Loucy (cell line): ENCODE measurements at regions not wholly inside any gene's neighbourhood (a gene's known extent, or its start where the extent isn't known, plus 50 kb on each side); places are given as distances from the start of the nearest gene placed in this dataset.

ENCODE experiments used
- H2AFZ ChIP-seq: fragments of 200-600 bp; sonication (generic); 2 replicates; pipeline ENCODE4 v1.6.0; 2016; ENCODE audit warnings: antibody characterized with exemption, mild to moderate bottlenecking, low read length, moderate library complexity
- H3F3A ChIP-seq: fragments of 200-600 bp; 2 replicates; pipeline ENCODE4 v1.6.0; 2016; ENCODE audit warnings: antibody characterized with exemption, low read depth, mild to moderate bottlenecking
- H3K27me3 ChIP-seq: fragments of 200-600 bp; sonication (generic); 2 replicates; pipeline ENCODE4 v1.6.1; 2014; ENCODE audit warnings: low read length, mild to moderate bottlenecking; ENCODE audit not compliant: insufficient read depth, poor library complexity, severe bottlenecking
- H3K36me3 ChIP-seq: fragments of 200-600 bp; sonication (generic); 2 replicates; pipeline ENCODE4 v1.6.1; 2016; ENCODE audit warnings: low read length; ENCODE audit not compliant: insufficient read depth
- H3K4me1 ChIP-seq: fragments of 200-600 bp; sonication (generic); 2 replicates; pipeline ENCODE4 v1.5.1; 2014; ENCODE audit warnings: low read length, mild to moderate bottlenecking; ENCODE audit not compliant: insufficient read depth, poor library complexity, severe bottlenecking
- H3K4me2 ChIP-seq: fragments of 200-600 bp; sonication (generic); 2 replicates; pipeline ENCODE4 v1.6.0; 2014; ENCODE audit warnings: antibody characterized with exemption, low read length, low read depth, mild to moderate bottlenecking; ENCODE audit not compliant: poor library complexity, severe bottlenecking
- H3K4me3 ChIP-seq: fragments of 200-600 bp; sonication (generic); 2 replicates; pipeline ENCODE4 v1.5.1; 2014; ENCODE audit warnings: low read length, mild to moderate bottlenecking, mixed read lengths; ENCODE audit not compliant: poor library complexity, severe bottlenecking
- H3K79me2 ChIP-seq: fragments of 200-600 bp; sonication (generic); 2 replicates; pipeline ENCODE4 v1.6.1; 2014; ENCODE audit warnings: low read length; ENCODE audit not compliant: insufficient read depth
- H3K9ac ChIP-seq: fragments of 200-600 bp; sonication (generic); 2 replicates; pipeline ENCODE4 v1.6.0; 2014; ENCODE audit warnings: mild to moderate bottlenecking, low read depth, low read length, moderate library complexity; ENCODE audit not compliant: poor library complexity, severe bottlenecking
- H3K9me2 ChIP-seq: fragments of 200-600 bp; sonication (generic); replicated peaks from 2 replicates; pipeline ENCODE4 v1.6.1; 2016; ENCODE audit warnings: low read depth, low read length, mixed read lengths
- H3K9me3 ChIP-seq: fragments of 200-600 bp; sonication (generic); 2 replicates; pipeline ENCODE4 v1.6.1; 2014; ENCODE audit warnings: mild to moderate bottlenecking, antibody characterized with exemption, low read length, low read depth; ENCODE audit not compliant: insufficient read depth
- H4K20me1 ChIP-seq: fragments of 200-600 bp; sonication (generic); 2 replicates; pipeline ENCODE4 v1.6.0; 2014; ENCODE audit warnings: antibody characterized with exemption, low read length, mild to moderate bottlenecking; ENCODE audit not compliant: insufficient read depth, poor library complexity, severe bottlenecking
- EZH2phosphoT487 ChIP-seq: fragments of 200-600 bp; IDR thresholded peaks from 2 replicates; pipeline ENCODE4 v1.6.1; 2018; ENCODE audit warnings: antibody characterized with exemption, mild to moderate bottlenecking, moderate library complexity, borderline replicate concordance
- TF ChIP-seq, protein P1 (sequence below): fragments of 200-600 bp; sonication (generic); conservative IDR thresholded peaks from 2 replicates; pipeline ENCODE4 v1.5.1; 2014; ENCODE audit warnings: mild to moderate bottlenecking, antibody characterized with exemption, low read length

DNA sequence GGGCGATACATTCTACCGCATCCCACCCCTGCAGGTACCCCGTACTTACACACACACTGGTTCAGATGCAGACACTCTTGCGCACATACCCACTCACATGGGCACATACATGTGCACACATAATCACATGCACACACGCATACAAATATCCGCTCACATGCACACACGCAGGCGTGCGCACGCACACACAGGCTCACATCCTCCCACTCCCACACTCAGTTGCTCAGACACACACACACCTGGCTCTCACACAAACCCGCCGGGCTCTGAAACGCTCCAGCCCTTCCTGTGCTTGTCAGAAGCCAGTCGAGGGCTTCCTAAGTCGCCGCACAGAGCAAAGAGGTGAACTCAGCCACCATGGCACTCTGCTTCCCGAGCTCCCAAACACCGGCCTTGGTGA lies 164.5 kb downstream of the CRYBB2 start:
- Histone ChIP-seq H3K4me2 (peak overlapping the region; percentile 13), H2AFZ (no peak overlapping the region), H3K4me3 (no peak overlapping the region), H3K27me3 (no peaks in the 10 kb centered on the region), H3K9ac (peak overlapping the region; percentile 15), H3K79me2 (peaks cover 99% of the 10 kb centered on the region), H3K4me1 (peaks cover 47% of the 10 kb centered on the region), H3K9me2 (no peaks in the 10 kb centered on the region), H4K20me1 (peaks cover 73% of the 10 kb centered on the region), H3K9me3 (no peaks in the 10 kb centered on the region), H3K36me3 (peaks cover 35% of the 10 kb centered on the region; the same call in 1 of the 2 replicates), H3F3A (no peaks in the 10 kb centered on the region)
- TF ChIP-seq, protein P1, sequence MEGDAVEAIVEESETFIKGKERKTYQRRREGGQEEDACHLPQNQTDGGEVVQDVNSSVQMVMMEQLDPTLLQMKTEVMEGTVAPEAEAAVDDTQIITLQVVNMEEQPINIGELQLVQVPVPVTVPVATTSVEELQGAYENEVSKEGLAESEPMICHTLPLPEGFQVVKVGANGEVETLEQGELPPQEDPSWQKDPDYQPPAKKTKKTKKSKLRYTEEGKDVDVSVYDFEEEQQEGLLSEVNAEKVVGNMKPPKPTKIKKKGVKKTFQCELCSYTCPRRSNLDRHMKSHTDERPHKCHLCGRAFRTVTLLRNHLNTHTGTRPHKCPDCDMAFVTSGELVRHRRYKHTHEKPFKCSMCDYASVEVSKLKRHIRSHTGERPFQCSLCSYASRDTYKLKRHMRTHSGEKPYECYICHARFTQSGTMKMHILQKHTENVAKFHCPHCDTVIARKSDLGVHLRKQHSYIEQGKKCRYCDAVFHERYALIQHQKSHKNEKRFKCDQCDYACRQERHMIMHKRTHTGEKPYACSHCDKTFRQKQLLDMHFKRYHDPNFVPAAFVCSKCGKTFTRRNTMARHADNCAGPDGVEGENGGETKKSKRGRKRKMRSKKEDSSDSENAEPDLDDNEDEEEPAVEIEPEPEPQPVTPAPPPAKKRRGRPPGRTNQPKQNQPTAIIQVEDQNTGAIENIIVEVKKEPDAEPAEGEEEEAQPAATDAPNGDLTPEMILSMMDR = no peak
- TF ChIP-seq EZH2phosphoT487 = no peak

DNA sequence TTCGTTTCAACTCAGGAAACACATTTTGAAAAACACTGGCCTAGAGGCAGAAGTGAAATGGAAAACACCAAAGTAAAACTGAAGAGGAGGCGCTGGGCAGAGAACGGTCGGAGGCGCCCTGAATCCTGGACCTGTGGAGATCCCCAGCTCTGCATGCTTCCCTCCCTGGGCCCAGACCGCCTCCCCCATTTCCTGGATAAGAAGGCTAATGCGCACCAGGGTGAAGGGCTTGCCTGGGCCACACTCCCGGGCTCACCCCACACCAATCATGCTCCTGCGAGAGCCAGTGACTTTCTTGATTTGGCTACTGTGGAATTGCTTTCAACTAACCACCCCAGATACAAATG lies 167.1 kb downstream of the CRYBB2 start:
- peak overlapping the region; percentile 42 for H3K9ac ChIP-seq

DNA sequence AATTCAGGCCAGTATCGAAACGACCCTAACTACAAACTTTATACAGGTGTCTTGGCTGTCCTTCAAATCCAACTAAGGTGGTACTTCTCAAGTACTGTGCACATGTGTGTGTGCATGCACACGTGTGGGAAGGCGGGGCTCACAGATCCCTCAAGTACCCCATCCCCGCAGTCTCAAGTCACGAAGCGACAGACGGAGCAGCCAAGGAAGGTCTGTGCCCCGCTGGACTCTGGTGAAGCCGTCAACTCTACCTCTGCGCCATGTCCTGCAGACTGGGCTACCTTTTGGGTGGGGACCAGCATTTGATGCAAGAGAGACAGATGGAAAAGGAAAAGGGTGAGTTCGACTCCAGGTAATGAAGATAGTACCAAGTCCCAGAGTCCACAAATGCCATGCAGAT lies 169.0 kb downstream of the CRYBB2 start:
- Histone ChIP-seq H3K9ac (peak overlapping the region; percentile 42), H3F3A (peaks cover 3% of the 10 kb centered on the region), H3K4me1 (peaks cover 88% of the 10 kb centered on the region), H3K9me3 (no peaks in the 10 kb centered on the region), H3K36me3 (peaks cover 7% of the 10 kb centered on the region; the same call in 1 of the 2 replicates), H3K79me2 (peaks cover 98% of the 10 kb centered on the region), H3K4me2 (peak overlapping the region; percentile 87), H3K4me3 (peak overlapping the region; percentile 38), H2AFZ (no peak overlapping the region), H4K20me1 (peaks cover 89% of the 10 kb centered on the region), H3K27me3 (no peaks in the 10 kb centered on the region), H3K9me2 (no peaks in the 10 kb centered on the region)
- TF ChIP-seq EZH2phosphoT487 = no peak
- TF ChIP-seq, protein P1 = no peak

More for the DNA sequence above, 167.1 kb downstream of the CRYBB2 start:
- Histone ChIP-seq H3K4me1 (peaks cover 72% of the 10 kb centered on the region), H3K27me3 (no peaks in the 10 kb centered on the region), H3K9me3 (no peaks in the 10 kb centered on the region), H3F3A (peaks cover 3% of the 10 kb centered on the region), H3K36me3 (peaks cover 9% of the 10 kb centered on the region; the same call in 1 of the 2 replicates), H3K4me2 (peak overlapping the region; percentile 87), H2AFZ (no peak overlapping the region), H4K20me1 (peaks cover 84% of the 10 kb centered on the region), H3K4me3 (peak overlapping the region; percentile 38), H3K9me2 (no peaks in the 10 kb centered on the region), H3K79me2 (peaks cover 98% of the 10 kb centered on the region)
- TF ChIP-seq, protein P1 = no peak
- TF ChIP-seq EZH2phosphoT487 = no peak
